NCI-H345 treated with DMSO at 0.1 percent for 48 hours (cell line): ENCODE measurements at regions not wholly inside any gene's neighbourhood (a gene's known extent, or its start where the extent isn't known, plus 50 kb on each side); places are given as distances from the start of the nearest gene placed in this dataset.
"Not testable (repeated sequence)": the region's sequence is repeated elsewhere in the genome, so short reads cannot be mapped to it uniquely, and the experiment has no call there.

Source experiments
- DNase-seq: peaks from one replicate; lab custom pipeline; 2025; ENCODE audit not compliant: unreplicated experiment; lab: John Stamatoyannopoulos, UW

DNA sequence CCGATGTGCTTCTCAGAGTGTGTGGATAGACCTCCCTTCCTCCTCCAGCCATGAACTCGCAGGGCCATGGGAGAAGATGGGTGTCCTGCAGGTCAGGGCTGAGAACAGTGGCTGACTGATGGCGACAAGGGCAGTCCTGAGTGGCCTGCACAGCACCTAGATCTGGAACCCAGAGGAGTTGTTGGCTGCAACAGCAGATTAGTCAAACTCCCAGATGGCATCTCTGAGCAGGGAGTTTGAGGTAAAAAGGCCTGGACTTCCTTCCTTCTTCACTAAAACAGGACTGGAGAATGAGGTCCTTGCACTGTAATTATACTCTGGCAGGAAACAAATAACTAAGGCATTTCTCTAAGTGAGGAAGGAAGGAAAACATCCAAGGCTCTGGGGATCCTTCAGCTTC, 160.8 kb downstream of the MYCN start:
- DNase-seq: no peak

DNA sequence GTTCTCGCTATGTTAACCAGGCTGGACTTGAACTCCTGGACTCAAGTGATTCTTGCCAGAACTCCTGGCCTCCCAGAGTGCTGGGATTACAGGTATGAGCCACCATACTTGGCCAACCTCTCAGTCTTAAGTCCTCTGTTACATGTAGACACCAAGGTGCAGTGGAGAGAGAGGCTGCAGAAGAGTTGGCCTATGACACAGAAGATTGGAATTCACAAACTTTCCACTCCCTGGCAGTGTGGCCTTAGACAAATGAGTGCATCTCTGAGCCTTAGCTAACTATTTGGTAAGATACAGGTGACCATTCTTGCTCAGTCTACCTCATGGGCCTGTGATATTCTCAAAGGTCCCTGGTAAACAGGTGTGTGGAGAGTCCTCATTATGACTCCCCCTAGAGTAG, 159.7 kb downstream of the MYCN start:
- no peak for DNase-seq

DNA sequence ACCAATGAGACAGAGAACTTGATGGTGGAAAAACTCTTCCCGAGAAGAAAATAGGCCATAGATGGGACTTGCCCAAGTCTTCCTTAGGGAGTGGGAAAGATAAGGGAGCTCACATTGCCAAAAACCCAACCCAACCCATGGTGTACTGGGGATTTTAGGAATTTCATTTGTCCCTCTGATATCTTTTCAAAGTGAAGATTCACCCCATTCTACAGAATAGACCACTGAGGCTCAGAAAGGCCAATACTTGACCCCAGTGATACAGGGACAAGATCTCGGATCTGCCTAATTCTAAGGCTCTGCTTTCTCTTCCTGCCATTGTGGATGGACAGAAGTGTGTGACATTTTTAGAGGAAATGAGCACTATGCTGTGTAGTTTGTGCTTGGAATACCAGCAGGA, 159.0 kb downstream of the MYCN start:
- no peak for DNase-seq

DNA sequence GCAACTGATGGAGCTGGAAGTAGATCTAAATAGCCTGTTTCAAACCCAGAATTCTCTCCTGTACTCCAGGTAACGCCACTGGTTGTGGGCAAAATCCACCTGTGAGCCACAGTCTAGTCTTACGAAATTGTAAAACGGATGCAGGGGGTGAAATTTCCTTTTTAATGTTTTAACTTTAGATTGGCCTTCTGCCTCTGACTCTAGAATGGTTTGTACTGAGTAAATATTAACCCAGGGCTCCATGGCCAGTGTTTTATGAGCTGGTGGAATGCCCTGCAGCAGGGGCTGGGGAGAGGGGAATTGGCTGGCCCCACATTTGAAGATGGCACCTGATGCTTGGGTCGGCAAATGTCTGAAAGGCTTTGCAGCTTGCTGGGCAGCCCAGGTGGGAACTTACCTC, 156.6 kb downstream of the MYCN start:
- DNase-seq: no peak

DNA sequence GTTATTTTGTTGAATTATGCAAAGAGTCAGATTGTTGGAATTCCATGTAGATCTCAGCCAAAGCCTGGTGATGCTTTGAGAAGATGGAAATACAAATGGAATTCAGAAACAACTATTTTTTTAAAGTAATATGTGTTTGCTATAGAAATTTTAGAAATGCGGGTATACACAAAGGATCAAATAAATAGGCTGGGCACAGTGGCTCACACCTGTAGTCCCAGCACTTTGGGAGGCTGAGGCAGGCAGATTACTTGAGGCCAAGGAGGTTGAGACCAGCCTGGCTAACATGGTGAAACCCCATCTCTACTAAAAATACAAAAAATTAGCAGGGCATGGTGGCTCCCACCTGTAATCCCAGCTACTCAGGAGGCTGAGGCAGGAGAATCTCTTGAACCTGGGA, 155.1 kb downstream of the MYCN start:
- DNase-seq: not testable (repeated sequence)

DNA sequence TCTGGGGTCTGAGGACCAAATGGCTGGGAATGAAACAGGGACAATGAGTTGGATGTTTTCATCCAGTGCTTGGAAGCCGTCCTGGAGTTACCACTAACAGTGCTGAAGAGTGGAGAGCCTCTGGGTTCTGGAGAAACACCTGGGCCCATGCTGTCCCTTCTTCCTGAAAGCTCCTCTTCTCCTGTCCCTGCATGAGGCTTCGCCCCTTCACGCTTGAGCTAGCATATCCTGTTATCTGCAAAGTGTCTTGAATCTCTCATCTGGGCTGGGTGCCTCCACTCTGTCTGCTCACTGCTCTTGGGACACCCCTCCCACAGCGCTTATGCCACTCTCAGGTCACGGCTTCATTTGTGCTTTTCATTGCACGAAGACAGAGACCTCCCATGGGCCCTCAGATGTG, 154.5 kb downstream of the MYCN start:
- DNase-seq: no peak

DNA sequence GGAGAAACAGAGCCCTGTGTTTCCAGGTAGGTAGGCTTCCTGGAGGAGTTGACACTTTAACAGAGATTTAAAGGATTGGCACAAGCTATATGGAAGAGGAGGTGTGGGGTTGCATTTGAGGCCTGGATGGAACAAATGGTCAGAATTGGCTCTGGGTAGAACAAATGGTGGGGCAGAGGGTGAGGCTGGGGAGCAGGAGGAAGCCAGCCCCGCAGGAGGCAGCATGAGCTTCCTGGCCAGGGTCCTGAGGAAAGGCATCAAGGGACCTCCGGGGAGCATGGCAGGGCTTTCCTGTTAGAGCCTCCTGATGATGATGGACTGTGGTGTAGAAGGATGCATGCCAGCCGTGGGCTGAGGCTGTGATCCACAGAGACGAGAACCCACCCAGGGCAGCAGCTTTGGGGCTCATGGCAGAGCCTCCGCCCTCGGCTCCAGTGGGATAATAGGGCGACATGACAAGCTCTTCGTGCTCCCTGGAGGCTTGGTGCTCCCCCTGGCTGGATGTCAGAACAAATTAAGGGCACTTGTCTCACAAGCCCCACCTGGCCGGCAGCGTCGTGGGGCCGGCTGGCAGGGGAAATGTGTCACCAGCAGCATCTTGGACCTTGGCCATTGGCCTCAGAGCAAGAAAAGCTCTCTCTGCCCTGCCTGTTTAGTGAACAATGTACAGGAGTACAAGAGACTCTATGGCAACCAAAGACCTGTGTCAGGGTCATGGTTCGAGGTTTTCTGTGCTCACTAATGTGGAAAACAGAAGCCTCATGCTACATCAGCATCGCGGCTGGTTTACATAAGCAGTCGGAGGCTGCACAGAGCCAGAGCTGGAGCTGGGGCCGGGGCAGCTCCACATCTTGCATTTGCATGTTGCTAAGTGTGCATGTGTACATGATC, 153.5 kb downstream of the MYCN start:
- no peak for DNase-seq

DNA sequence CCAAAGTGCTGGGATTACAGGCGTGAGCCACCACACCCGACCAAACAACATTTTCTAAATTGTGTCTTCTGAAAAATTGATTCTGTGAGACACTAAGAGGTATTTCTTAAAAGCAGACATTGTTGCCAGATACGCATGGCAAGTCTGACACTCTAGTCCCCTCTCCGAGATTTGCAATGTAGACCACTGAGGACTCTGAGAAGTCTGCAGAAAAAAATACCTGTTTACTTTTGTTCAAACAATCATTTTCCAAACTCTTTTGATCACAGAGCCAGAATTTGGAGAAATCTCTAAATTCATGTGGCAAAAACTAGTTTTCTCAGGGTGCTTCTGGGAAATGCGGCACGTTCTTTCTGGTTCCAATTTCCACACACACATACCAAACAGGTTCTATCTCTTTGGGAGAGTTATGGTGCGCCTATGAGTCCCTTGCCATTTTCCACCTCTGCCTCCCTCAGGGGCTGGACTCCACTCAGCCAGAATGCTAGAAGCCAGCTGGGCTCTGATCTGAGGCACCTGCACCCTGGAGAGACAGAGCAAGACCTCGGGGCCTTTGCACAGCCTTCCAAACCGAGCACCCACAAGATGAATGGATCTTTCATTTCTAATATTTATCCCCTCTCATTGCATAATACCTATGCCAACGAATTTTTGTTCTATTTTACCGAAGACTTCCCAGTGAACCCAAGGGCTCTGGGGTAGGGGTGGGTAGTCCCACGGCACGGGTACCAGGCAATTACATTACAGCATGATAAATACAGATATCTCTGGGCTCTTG, 152.7 kb downstream of the MYCN start:
- DNase-seq: no peak

DNA sequence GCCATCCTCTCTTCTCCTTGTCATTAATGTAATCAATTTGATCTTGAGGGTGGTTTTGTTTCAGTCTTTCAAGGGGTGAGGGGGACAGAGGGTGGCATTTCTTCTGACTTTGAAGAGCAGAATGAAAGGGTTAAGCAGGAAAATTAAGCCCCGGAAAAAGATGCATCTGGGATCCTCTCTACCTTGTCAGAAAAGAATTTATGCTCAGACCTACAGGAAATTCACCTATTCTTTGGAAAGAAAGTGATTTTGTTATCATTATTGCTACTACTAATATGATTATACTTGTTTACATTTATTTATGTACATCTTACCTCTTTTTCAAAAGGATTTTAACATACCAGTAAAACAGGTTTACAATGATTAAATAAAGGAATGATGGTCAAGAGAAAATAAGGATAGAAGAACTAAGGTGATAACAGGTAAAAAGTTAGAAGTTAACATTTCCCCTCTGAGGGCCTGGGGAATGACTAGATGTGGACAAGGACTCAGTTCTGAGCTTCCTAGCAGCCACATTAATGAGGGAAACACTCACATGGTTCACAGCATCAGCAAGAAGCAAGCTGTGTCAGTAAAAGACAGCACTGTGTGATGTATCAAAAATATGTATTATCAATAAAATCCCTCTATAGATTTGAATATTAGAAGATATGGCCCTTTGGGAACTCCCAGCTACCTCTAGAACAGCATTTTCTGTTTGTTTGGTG, 151.4 kb downstream of the MYCN start:
- DNase-seq: no peak

DNA sequence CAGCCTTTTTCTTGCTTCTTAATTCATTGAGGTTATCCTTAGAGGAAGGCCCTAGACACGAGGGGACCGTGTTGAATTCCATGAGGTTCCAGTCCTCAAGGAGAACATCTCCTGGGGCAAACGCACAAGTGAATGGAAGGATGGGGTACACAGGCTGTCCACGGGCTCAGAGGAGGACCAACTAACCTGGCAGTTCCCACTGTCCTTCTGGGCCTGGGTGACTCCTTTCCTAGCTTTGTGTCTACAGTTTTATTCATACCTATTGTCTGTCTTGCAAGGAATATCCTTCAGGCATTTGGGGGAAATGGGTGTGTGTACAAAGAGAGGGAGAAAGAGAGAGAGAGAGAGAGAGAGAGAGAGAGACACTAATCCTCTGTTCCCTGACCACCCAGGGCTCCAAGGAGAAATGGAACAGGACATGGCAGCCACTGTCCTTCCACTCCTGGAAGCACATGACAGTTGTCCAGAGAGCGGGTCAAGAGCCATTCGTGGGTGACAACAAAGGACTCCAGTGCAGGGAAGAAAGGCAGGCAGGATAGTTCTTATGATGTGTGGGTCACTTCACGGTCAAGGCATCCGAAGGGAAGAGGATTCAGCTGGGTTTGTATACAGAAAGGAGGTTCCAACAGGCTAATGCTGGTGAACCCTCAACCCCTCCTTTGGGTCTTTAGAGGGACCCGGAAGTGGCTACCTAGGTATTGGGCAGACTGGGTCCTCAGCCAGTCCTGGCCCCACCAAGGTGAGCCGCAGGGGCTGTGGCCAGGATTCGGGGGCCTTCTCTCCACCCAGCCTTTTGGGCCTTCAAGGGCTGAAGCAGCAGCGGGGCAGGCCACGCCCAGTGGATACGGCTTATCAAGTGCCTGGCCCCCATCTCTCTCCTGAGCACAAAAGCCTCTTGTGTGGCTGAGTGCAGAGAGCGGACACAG, 150.6 kb downstream of the MYCN start:
- DNase-seq: no peak

DNA sequence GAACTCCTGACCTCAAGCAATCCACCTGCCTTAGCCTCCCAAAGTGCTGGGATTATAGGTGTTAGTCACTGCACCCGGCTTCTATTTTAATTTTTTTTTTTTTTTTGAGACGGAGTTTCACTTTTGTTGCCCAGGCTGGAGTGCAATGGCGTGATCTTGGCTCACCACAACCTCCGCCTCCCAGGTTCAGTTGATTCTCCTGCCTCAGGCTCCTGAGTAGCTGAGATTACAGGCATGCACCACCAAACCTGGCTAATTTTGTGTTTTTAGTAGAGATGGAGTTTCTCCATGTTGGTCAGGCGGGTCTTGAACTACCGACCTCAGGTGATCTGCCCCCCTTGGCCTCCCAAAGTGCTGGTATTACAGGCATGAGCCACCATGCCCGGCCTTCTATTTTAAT, 149.1 kb downstream of the MYCN start:
- not testable (repeated sequence) for DNase-seq

DNA sequence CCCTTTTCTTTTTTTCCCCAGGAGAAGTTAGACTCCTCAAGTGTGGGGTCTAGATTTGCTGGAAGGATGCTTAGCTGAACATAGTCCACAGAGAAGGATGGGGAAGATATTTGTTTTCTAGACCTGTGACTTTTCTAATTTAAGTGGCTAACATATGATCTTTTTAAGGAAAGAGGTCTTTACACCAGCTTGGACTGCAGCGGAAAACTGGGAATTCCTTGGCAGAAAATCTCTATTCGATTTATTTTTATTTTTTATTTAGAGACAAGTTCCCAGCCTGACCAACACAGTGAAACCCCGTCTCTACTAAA, 148.4 kb downstream of the MYCN start:
- DNase-seq: no peak

DNA sequence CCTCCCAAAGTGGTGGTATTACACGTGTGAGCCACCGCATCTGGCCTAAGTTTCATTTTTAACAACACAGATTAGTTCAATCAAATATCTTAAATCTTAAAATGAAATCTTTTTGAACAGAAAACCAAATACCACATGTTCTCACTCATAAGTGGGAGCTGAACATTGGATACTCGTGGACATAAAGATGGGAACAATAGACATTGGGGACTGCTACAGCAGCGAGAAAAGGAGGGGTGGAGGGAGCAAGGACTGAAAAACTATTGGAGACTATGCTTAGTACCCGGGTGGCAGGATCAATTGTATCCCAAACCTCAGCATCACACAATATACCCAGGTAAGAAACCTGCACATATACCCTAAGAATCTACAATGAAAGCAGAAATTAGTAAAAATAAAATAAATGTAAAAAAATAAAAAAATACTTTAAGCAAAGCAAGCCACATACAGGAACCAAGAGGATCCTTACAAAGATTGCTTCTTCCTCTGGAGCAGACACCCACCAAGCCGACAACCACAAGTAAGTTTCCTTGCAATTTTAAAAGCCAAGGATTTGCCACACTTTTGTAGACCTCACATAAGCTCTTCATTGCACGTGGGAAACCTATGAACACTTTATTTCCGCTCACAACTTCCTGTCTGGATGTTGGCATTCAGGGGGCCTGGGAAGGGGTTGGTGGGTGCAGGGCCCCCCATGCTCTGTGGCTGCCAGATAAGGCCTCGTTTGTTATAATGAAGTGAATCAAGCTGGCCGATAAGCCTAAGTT, 147.9 kb downstream of the MYCN start:
- no peak for DNase-seq

DNA sequence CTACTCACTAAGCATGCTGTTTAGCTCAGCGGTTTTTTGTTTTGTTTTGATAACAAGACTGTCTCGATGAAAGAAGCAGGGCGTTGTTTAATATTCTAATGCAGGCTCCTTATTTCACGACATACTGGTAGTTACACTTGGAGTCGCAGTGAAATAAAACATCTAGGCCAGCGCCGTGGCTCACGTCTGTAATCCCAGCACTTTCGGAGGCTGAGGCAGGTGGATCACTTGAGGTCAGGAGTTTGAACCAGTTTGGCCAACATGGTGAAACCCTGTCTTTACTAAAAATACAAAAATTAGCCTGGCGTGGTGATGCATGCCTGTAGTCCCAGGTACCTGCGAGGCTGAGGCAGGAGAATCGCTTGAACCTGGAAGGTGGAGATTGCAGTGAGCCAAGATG, 145.8 kb downstream of the MYCN start:
- not testable (repeated sequence) for DNase-seq

DNA sequence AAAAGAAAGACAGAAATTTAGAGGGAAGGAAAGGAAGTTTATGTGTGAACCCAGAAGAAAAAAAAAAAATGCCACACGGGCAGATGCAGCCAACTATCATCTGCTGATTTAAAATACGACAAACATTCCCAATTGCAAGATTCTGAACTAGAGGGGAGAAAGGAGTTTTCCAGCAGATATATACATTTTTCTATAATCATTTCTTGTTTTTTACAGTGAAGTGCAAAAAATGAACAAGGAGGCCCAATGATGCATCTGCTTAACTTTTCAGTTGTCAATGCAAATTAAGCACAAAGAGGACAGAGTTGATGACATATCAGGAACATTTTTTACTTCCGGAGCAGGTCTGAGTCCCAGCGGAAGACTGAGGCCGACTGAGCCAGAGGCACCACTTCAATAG, 144.7 kb downstream of the MYCN start:
- no peak for DNase-seq

DNA sequence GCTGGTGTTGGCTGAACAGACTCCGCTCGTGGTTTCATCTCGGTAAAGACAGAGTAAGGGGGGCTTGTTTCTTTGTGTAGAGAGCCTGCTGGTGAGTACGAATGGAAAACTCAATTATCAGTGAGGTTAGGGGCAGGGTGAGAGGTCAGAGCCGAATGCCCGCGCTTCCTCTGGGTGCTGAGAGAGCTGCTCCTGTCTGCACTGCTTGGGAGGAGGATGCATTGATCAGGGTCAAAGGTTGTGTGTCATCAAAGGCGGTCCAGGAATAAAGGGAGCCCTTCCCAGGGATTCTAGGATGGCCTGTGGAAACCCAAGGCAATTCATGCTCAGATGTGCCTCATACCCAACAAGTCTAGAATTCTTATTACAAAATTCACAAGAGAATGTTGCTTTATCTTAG, 143.9 kb downstream of the MYCN start:
- DNase-seq: no peak

DNA sequence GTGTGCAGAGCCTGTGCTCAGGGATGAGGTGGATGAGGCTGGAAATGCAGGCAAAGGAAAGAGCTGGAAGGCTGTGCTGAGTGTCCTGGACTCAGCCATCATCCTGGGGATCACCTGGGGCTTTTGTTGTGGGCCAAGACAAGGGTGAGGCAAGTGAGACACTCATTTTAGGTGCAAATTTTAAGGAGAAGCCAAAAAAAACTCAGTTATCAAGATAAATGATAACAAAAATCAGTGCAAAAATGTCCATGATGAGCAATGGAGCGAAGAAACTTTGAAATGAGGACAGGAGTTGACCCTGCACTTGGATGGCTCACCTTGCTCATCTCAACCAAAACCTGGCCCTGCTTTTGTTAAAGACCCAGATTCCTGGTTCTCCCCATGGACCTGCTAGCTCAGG, 141.9 kb downstream of the MYCN start:
- DNase-seq: no peak

DNA sequence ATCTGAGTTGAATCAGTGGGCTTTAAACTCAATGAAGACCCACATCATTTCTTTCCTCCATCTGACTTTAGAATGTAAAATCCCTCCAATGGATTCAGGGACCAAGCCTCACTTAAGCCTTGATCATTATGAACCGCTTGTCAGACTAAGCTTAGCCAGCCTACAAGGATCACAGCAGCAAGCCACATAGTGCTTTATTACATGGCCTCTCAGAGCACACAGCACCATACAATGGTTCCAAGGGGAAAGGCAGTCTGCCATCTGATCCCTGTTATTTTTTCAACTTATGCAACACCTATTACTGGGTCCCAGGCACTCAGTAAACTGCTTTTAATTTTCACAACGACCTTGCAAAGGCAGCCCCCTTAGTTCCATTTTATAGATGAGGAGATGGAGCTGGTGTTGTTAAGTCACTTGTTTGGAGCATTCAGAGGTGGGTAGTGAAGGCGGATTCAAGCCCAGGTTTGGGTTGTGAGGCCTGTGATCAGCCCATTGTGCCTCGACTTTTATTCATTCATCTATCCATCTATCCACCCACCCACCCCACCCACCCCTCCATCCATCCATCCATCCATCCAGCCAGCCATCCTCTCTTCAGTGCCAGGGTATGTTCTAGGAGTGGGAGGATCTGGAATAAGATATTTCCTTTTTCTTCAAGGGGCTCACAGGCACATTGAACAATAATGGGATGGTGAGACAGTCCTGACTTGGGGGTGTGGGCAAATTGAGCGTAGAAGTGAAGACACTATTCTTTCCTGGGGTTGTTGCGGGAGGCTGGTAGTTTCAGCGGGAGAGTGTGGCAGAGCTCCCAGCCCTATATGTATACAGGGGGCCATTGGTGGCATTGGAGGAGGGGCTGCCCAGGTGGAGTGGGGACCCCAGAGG, 141.2 kb downstream of the MYCN start:
- no peak for DNase-seq

DNA sequence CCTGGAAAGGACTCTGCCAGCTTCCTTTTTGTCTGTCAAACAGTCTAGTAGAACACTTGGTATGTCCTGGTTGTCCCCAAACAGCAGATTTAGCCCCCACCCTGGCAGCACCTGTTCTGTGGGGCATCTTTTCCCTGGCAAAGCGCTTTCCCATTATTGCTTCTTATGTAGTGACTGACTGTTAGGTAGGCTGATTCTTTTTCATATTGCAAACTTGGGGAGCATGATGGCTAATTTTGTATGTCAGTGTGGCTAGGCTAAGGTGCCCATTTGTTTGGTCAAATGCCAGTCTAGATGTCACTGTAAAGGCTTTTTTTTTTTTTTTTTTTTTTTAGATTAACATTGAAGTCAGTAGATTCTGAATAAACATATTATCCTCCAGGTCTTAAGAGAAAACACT, 140.2 kb downstream of the MYCN start:
- no peak for DNase-seq
